Activated CD4-positive, alpha-beta T cell treated with anti-CD3 and anti-CD28 coated beads for 36 hours (primary cell): ENCODE measurements at regions not wholly inside any gene's neighbourhood (a gene's known extent, or its start where the extent isn't known, plus 50 kb on each side); places are given as distances from the start of the nearest gene placed in this dataset.
A peak's percentile ranks its signal among the peaks of the same experiment; 100 is the strongest.

ENCODE experiments used
- ATAC-seq: fragments of 200-7000 bp; cut with Tn5 transposase; one replicate; pipeline ENCODE4 v1.10.0; 2021; ENCODE audit warnings: mild to moderate bottlenecking, moderate library complexity
- CTCF ChIA-PET: fragments of 350-600 bp; sonication (Branson Sonifier 250); formaldehyde crosslinking; loops from one replicate; lab custom pipeline; 2021; ENCODE audit warnings: antibody characterized with exemption; lab: Charles Lee
- POLR2A ChIA-PET: fragments of 350-600 bp; sonication (Branson Sonifier 250); formaldehyde crosslinking; loops from one replicate; lab custom pipeline; 2021; ENCODE audit warnings: antibody characterized with exemption, inconsistent platforms; lab: Charles Lee
- DNase-seq: peaks from one replicate; pipeline ENCODE4 v3.0.0-alpha.2; 2020
- H3K27ac Mint-ChIP-seq: one replicate; pipeline ENCODE4 v1.8.0; 2021; ENCODE audit warnings: mixed read lengths
- H3K27me3 Mint-ChIP-seq: one replicate; pipeline ENCODE4 v1.8.0; 2021; ENCODE audit warnings: mixed read lengths
- H3K36me3 Mint-ChIP-seq: one replicate; pipeline ENCODE4 v1.8.0; 2021; ENCODE audit warnings: low read depth, mixed read lengths
- H3K4me1 Mint-ChIP-seq: one replicate; pipeline ENCODE4 v1.8.0; 2021; ENCODE audit warnings: mixed read lengths
- H3K4me3 Mint-ChIP-seq: one replicate; pipeline ENCODE4 v1.8.0; 2021; ENCODE audit warnings: mild to moderate bottlenecking, moderate library complexity, mixed read lengths
- H3K9me3 Mint-ChIP-seq: one replicate; pipeline ENCODE4 v1.8.0; 2021; ENCODE audit warnings: low read depth, mixed read lengths
- intact Hi-C, 2 experiments: fragments of 100-400 bp; cut with DNase I in 1 of 2; cut with micrococcal nuclease in 1 of 2; formaldehyde crosslinking; loops; one replicate each; pipeline versions ENCODE4 v1.14.2 to v1.15.1; 2022 to 2024; cut with DNase I, micrococcal nuclease

DNA sequence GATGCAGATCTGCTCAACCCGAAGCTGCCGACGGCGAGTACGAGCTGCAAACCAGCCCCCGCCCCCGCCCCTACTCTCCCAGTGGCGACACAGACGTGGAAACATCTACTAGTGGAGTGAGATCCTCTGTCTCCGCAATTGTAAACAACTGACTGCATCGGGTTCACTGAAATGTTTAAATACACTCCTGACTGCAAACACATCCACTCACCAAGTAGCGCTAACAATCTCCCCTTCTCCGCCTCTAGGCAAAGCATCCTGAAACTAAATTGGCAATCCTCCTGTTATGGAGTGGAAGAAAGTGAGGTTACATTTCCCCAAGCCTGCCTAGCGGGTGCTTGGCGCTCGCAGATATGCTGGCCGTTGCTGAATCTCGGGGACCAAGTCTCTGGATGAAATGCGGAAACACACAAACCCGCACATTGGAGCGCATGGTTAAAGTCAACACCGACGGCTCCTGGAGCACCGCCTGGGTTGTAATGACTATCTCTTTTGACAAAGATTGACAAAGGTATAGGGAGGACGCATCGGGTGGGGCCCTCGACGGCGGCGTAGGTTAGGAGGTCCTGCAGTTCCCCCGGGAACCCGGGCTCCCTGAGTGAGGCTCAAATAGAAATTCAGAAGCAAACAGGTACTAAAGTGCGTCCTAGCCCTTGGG lies 117.0 kb upstream of the TEX13C start:
- H3K9me3 Mint-ChIP-seq, result no peaks in the 10 kb centered on the region
- ATAC-seq, result peak; percentile 6
- no peaks in the 10 kb centered on the region for H3K36me3 Mint-ChIP-seq
- no peak overlapping the region for H3K27ac Mint-ChIP-seq
- peak overlapping the region; percentile 59 for H3K4me3 Mint-ChIP-seq
- peak; percentile 16 for DNase-seq
- peaks cover 30% of the 10 kb centered on the region for H3K27me3 Mint-ChIP-seq
- POLR2A ChIA-PET, result no interaction called here
- CTCF ChIA-PET, result no interaction called here
- H3K4me1 Mint-ChIP-seq, result peaks cover 18% of the 10 kb centered on the region
- intact Hi-C loops, result loop anchor here (5.0 to 10.0 kb wide), 2 partner anchors 90 to 798 kb away; no protein-coding TSS in a partner anchor

DNA sequence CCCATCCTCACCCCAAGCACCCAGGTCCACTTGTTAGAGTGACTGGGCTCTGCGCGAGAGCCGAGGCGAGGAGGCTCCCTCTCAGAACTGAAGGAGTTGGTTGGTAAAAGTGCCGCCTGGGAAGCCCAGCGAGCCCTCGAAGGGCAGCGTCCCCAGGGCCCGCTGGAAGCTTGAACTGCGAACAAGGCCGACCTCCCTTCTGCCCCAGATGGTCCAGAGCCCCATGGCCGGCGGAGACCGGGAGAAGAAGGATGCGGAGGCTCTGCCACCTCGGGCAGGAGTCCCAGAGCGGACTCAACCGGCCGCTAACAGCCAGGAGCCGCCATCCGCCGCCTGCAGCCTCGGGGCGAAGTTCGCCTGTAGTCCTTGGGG lies 116.3 kb upstream of the TEX13C start:
- peak; percentile 20 for DNase-seq

DNA sequence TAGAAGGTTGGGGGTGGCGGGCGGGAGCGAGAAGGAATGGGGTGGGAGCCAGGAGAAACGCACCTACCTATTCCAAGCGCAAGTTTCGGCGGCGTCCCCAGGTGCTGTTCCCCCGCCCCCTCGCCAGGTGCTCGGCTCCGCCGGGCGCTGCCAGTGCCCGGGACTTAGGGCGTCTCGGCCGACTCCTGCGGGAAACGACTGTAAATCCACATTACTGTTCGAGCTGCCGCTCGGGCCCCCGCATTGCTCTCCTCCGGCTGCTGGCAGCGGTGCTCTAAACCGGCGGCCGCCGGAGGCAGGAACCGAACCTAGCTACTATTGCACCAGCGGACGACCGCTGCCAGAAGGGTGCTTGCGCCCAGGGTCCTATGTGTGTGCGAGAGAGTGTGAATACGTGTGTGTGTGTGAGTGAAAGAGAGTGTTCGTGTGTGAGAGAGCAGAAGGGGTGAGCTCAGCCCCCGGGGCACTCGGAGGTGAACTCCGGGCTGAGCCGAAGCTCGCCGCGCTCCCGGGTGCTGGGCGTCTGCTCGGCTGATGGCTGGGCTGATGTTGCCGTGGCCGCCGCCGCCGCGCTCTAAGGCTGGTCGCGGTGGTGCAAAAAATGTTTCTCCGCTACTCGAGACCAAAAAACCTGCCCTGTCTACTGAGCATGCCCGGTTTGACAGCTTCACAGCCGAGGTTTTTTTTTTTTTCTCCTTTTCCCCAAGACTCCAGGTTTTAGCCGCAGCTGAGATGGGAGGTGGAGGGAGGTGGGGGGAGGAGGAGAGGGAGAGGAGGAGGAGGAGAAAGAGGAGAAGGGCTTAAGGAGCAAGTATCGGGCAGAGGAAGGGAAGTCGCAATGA lies 115.7 kb upstream of the TEX13C start:
- peaks cover 30% of the 10 kb centered on the region for H3K27me3 Mint-ChIP-seq
- peak; percentile 49 for DNase-seq
- no peaks in the 10 kb centered on the region for H3K36me3 Mint-ChIP-seq
- H3K27ac Mint-ChIP-seq, result no peak overlapping the region
- peak overlapping the region; percentile 67 for H3K4me3 Mint-ChIP-seq
- CTCF ChIA-PET, result interaction anchor here (0.6 kb wide), 2 partner anchors 354 to 977 kb away, joined by 3 to 4 read pairs; no protein-coding TSS in a partner anchor
- peak; percentile 62 for ATAC-seq
- peaks cover 18% of the 10 kb centered on the region for H3K4me1 Mint-ChIP-seq
- H3K9me3 Mint-ChIP-seq, result no peaks in the 10 kb centered on the region
- intact Hi-C loops, result loop anchor here (5.0 to 10.0 kb wide), 2 partner anchors 88 to 799 kb away; no protein-coding TSS in a partner anchor
- POLR2A ChIA-PET, result no interaction called here

More for the DNA sequence above, 116.3 kb upstream of the TEX13C start:
- peaks cover 18% of the 10 kb centered on the region for H3K4me1 Mint-ChIP-seq
- ChIA-PET POLR2A (no interaction called here), CTCF (no interaction called here)
- H3K27ac Mint-ChIP-seq, result no peak overlapping the region
- no peaks in the 10 kb centered on the region for H3K36me3 Mint-ChIP-seq
- H3K9me3 Mint-ChIP-seq, result no peaks in the 10 kb centered on the region
- intact Hi-C loops, result loop anchor here (5.0 to 10.0 kb wide), 2 partner anchors 89 to 799 kb away; no protein-coding TSS in a partner anchor
- H3K4me3 Mint-ChIP-seq, result peak overlapping the region; percentile 59
- H3K27me3 Mint-ChIP-seq, result peaks cover 31% of the 10 kb centered on the region
- ATAC-seq, result no peak

DNA sequence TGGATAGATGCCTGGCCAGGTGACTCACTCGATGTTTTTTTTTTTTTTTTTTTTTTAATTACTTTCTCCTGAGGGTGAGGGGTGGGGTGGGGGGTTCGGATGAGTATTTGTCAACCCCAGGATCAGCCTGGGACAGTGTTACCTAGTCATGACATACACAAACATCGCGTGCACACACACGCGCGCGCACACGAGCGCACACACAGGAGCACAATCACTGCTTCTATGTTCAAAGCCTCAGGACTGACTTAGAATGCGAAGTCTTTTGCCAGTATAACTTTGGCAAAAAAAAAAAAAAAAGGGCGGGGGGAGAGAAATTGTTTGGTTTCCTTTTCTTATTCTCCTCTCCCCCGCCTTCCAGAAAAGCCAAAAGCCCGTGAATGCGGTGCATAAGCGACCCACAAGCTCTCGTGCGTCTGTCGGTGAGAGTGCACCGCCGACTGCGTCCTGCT lies 115.0 kb upstream of the TEX13C start:
- Mint-ChIP-seq H3K27me3 (peaks cover 30% of the 10 kb centered on the region), H3K27ac (no peak overlapping the region), H3K36me3 (no peaks in the 10 kb centered on the region), H3K4me3 (peak overlapping the region; percentile 67), H3K4me1 (peaks cover 18% of the 10 kb centered on the region), H3K9me3 (no peaks in the 10 kb centered on the region)
- intact Hi-C loops, result loop anchor here (5.0 to 10.0 kb wide), 3 partner anchors 88 to 800 kb away; no protein-coding TSS in a partner anchor
- ChIA-PET CTCF (interaction anchor here (0.6 kb wide), 1 partner anchor 976 kb away, joined by 3 read pairs; no protein-coding TSS in a partner anchor), POLR2A (no interaction called here)
- ATAC-seq (no peak), DNase-seq (no peak)

DNA sequence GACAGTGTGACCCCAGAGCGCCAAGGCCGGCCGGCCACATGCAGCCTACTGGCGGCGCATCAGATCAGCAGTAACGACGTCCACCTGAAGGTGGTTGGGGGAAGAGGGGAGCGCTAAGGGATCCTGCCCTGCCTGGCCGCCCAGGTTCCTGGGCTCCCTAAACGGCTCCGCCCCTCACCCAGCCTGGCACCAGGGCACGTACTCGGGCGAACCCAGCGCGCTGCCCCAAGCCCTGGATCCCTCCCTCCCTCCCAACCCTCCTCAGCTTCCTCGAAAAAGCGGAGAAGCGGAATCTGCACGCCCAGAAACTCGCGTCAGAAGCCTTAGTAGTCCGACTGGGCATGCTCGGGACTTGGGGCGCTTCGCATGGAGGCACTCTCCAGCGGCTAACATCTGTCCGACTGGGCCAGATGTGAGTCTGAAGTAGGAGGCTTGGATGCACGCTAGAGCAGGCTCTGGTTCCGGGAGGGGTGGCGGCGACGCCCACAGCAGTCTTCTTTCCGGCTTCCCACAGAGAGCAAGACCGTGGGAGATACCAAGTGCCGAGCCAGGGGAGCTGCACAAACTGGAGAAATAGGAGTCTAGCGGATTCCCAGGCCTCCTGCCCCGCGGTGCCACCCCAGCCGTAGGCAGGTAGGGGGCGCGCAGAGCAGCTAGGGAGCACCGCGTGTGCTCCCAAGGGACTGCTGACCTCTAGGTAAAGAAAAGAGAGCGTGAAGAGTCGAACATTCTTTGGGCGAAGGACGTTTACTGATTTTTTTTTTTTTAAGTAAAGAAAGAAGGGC lies 114.3 kb upstream of the TEX13C start:
- Mint-ChIP-seq H3K27me3 (peaks cover 30% of the 10 kb centered on the region), H3K4me1 (peaks cover 18% of the 10 kb centered on the region), H3K27ac (no peak overlapping the region), H3K9me3 (no peaks in the 10 kb centered on the region), H3K4me3 (peak overlapping the region; percentile 67), H3K36me3 (no peaks in the 10 kb centered on the region)
- ChIA-PET POLR2A (interaction anchor here (0.6 kb wide), 1 partner anchor 117 kb away, joined by 5 read pairs; no protein-coding TSS in a partner anchor), CTCF (interaction anchor here (0.6 kb wide), 2 partner anchors 26 to 1358 kb away, joined by 3 to 4 read pairs; no protein-coding TSS in a partner anchor)
- ATAC-seq (peak; percentile 55), DNase-seq (peak; percentile 50)
- intact Hi-C loops, result loop anchor here in 1 of 2 experiments (5.0 to 10.0 kb wide), 2 partner anchors 92 to 801 kb away; no protein-coding TSS in a partner anchor

DNA sequence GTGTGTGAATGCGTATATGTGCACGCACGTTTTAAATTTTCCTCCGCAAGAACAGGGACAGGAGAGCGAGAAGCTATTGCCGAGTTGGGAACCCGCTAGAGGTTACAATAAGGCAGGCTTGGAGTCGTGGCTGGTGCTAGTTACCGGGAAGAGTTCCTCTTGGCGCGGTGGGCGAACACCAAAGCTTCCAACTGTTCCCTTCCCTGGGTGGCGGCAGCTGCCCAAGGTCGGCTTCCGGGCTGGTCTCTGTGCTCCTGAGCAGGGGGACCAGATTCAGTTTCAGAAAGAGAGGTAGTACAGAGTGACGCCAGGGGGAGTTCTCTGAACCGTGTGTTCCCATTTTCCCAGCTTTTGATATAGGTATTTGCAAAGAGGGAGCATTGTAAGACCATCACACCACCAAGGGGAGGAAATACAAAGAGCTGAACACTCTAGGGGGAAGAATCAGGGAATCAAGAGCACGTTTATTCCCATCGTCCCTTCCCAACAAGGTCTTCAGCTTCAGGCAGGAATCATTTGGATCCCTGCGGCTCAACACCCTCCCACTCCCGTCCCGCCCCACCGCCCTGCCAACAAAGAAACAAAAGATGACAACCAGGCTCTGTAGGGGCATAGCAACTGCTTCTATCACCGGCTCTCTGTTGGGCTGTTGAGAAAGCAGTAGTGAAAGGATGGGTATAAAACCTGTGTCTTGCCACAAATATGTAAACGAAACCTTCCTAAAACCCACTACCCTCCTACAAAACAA lies 113.6 kb upstream of the TEX13C start:
- no peaks in the 10 kb centered on the region for H3K9me3 Mint-ChIP-seq
- H3K27ac Mint-ChIP-seq, result no peak overlapping the region
- intact Hi-C loops, result loop anchor here in 1 of 2 experiments (5.0 to 10.0 kb wide), 2 partner anchors 91 to 801 kb away; no protein-coding TSS in a partner anchor
- H3K4me3 Mint-ChIP-seq, result peak overlapping the region; percentile 67
- DNase-seq (peak; percentile 5), ATAC-seq (no peak)
- H3K4me1 Mint-ChIP-seq, result peaks cover 18% of the 10 kb centered on the region
- POLR2A ChIA-PET, result interaction anchor here (0.6 kb wide), 1 partner anchor 116 kb away, joined by 5 read pairs; no protein-coding TSS in a partner anchor
- no peaks in the 10 kb centered on the region for H3K36me3 Mint-ChIP-seq
- CTCF ChIA-PET, result interaction anchor here (0.6 kb wide), 2 partner anchors 27 to 1359 kb away, joined by 3 to 4 read pairs; no protein-coding TSS in a partner anchor
- H3K27me3 Mint-ChIP-seq, result peaks cover 30% of the 10 kb centered on the region

DNA sequence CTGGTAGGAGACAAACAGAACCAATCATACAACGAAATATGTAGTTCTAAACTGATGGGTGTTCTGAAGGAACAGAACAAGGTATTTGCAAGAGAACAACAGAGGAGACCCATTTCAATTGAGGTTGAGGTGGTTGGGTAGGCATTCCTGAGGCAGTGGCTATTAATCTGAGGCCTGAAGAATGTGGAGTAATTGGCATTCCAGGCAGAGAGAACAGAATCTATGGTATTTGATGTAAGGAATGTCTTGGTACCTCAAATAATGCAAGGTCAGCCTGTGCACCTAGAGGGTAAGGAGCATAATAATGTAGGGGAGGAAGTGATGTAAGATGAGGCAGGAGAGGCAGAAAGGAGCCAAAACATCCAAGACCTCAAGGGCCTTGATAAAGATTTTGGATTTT lies 109.5 kb upstream of the TEX13C start:
- ChIA-PET CTCF (no interaction called here), POLR2A (no interaction called here)
- Mint-ChIP-seq H3K27me3 (peaks cover 14% of the 10 kb centered on the region), H3K36me3 (no peaks in the 10 kb centered on the region), H3K4me1 (peaks cover 8% of the 10 kb centered on the region), H3K9me3 (no peaks in the 10 kb centered on the region), H3K4me3 (no peak overlapping the region), H3K27ac (no peak overlapping the region)
- intact Hi-C loops, result no loop called here
- ATAC-seq (no peak), DNase-seq (no peak)

DNA sequence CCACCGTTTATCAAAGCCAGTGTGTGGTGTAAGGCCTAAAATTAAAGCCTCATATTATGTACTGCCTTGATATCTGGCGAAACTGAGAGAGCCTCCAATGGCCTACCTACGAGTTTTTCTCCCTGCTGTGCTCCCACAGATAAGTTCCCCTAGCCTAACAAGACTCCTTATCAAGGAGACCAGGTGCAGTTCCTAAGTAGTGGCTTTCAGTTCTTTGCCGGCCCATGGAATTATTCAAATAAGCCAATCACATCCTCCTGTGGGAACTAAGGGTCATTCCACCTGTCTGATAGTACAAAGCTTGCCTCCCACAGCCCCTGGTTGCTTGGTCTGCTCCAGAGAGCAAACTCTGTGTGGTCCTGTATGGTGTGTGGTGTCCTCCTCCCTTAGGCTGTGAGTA lies 99.8 kb upstream of the TEX13C start:
- Mint-ChIP-seq H3K4me1 (no peaks in the 10 kb centered on the region), H3K27ac (no peak overlapping the region), H3K4me3 (no peak overlapping the region), H3K36me3 (no peaks in the 10 kb centered on the region), H3K9me3 (no peaks in the 10 kb centered on the region), H3K27me3 (no peaks in the 10 kb centered on the region)
- ATAC-seq (no peak), DNase-seq (no peak)
- intact Hi-C loops, result no loop called here
- CTCF ChIA-PET, result no interaction called here
- POLR2A ChIA-PET, result no interaction called here

DNA sequence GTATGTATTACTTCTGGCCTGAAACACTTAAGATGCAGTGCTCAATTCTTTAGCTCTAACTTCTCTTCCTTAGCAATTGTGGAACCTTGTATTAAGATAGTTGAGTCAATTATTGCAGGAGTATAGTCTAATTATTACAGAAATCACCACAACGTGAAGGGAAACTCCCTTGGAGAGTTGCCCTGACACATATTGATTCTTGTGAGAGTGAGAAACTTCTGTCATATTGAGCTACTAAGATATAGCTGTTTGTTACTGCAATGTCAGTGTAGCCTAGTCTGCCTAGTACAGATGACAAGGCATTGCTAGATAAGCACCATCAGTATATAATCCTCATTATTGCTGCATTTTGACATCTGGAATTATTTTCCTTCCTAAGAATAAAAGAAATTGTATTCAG lies 82.7 kb upstream of the TEX13C start:
- Mint-ChIP-seq H3K9me3 (no peaks in the 10 kb centered on the region), H3K27ac (no peak overlapping the region), H3K4me1 (no peaks in the 10 kb centered on the region), H3K27me3 (no peaks in the 10 kb centered on the region), H3K4me3 (no peak overlapping the region), H3K36me3 (no peaks in the 10 kb centered on the region)
- DNase-seq (no peak), ATAC-seq (peak; percentile 33)
- intact Hi-C loops, result no loop called here
- POLR2A ChIA-PET, result no interaction called here
- CTCF ChIA-PET, result no interaction called here

DNA sequence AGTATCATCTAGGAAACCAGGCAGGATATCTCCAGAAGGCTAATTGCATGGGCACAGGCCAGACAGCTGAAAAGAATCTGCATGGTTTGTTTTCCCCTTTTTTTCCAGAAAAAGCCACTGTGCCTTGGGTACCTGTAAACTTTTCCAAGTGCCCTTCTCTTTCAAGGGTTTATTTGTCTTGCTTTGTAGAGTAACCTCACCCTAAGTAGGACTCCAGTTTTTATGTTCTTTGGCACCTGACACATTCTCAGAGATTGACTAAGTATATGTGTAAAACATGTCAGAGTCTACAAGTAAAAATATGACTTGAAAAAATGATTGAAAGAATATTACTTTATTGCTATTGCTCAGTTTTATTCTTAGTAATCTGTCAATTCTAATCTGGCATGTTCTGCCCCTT lies 70.7 kb upstream of the TEX13C start:
- intact Hi-C loops, result no loop called here
- ChIA-PET POLR2A (no interaction called here), CTCF (no interaction called here)
- Mint-ChIP-seq H3K36me3 (no peaks in the 10 kb centered on the region), H3K4me1 (no peaks in the 10 kb centered on the region), H3K27me3 (no peaks in the 10 kb centered on the region), H3K27ac (no peak overlapping the region), H3K9me3 (no peaks in the 10 kb centered on the region), H3K4me3 (no peak overlapping the region)
- DNase-seq (no peak), ATAC-seq (no peak)
